ENCODE measurements at regions not wholly inside any gene's neighbourhood (a gene's known extent, or its start where the extent isn't known, plus 50 kb on each side); places are given as distances from the start of the nearest gene placed in this dataset.

DNA sequence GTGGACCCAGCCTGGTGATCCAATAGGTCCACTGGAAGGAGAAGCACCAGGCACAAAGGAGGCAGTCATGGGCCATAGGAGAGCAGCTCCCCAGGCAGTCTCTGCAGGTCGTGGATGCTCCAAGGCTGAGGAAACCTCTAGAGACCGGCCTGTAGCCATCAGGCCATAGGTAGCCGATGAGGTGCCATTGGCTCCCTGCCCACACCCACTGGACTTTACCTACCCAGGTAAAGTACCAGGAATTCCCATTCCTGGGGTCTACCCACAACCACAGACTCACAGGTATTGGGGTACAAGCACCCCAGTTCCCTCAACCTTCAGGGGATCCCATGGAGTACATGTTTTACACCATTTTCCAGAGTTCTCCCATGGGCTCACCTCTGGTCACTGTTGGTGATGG lies 188.0 kb upstream of the TCERG1L start:
- TF ChIP-seq, protein P1, sequence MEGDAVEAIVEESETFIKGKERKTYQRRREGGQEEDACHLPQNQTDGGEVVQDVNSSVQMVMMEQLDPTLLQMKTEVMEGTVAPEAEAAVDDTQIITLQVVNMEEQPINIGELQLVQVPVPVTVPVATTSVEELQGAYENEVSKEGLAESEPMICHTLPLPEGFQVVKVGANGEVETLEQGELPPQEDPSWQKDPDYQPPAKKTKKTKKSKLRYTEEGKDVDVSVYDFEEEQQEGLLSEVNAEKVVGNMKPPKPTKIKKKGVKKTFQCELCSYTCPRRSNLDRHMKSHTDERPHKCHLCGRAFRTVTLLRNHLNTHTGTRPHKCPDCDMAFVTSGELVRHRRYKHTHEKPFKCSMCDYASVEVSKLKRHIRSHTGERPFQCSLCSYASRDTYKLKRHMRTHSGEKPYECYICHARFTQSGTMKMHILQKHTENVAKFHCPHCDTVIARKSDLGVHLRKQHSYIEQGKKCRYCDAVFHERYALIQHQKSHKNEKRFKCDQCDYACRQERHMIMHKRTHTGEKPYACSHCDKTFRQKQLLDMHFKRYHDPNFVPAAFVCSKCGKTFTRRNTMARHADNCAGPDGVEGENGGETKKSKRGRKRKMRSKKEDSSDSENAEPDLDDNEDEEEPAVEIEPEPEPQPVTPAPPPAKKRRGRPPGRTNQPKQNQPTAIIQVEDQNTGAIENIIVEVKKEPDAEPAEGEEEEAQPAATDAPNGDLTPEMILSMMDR (IDR thresholded peaks at IDR 0.05 in 2 of 3, conservative IDR thresholded peaks at IDR 0.05 in 1 of 3; ENCODE audit: control insufficient read depth in 2 of 3, extremely low read depth in 1 of 3, insufficient read depth in 1 of 3, low read depth in 3 of 3, low read length in 3 of 3), result no peak
- TF ChIP-seq EZH2 (IDR thresholded peaks at IDR 0.05; ENCODE audit: borderline replicate concordance, control insufficient read depth, low read depth, low read length), result no peak
- no peak for TF ChIP-seq EP300 (IDR thresholded peaks at IDR 0.05; ENCODE audit: borderline replicate concordance in 1 of 2, control insufficient read depth in 1 of 2, low read depth in 2 of 2, low read length in 2 of 2)
- no peak for TF ChIP-seq CHD2 (IDR thresholded peaks at IDR 0.05; ENCODE audit: borderline replicate concordance, low read depth, low read length)
- no peak for TF ChIP-seq SIN3A (IDR thresholded peaks at IDR 0.05; ENCODE audit: low read depth, low read length)
- no peak for TF ChIP-seq TAF1 (IDR thresholded peaks at IDR 0.05; ENCODE audit: borderline replicate concordance, low read depth, low read length)
- TF ChIP-seq, protein P2, sequence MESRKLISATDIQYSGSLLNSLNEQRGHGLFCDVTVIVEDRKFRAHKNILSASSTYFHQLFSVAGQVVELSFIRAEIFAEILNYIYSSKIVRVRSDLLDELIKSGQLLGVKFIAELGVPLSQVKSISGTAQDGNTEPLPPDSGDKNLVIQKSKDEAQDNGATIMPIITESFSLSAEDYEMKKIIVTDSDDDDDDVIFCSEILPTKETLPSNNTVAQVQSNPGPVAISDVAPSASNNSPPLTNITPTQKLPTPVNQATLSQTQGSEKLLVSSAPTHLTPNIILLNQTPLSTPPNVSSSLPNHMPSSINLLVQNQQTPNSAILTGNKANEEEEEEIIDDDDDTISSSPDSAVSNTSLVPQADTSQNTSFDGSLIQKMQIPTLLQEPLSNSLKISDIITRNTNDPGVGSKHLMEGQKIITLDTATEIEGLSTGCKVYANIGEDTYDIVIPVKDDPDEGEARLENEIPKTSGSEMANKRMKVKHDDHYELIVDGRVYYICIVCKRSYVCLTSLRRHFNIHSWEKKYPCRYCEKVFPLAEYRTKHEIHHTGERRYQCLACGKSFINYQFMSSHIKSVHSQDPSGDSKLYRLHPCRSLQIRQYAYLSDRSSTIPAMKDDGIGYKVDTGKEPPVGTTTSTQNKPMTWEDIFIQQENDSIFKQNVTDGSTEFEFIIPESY (IDR thresholded peaks at IDR 0.05), result no peak
- no peak for TF ChIP-seq GABPA (IDR thresholded peaks at IDR 0.05; ENCODE audit: low read depth)
- TF ChIP-seq, protein P3, sequence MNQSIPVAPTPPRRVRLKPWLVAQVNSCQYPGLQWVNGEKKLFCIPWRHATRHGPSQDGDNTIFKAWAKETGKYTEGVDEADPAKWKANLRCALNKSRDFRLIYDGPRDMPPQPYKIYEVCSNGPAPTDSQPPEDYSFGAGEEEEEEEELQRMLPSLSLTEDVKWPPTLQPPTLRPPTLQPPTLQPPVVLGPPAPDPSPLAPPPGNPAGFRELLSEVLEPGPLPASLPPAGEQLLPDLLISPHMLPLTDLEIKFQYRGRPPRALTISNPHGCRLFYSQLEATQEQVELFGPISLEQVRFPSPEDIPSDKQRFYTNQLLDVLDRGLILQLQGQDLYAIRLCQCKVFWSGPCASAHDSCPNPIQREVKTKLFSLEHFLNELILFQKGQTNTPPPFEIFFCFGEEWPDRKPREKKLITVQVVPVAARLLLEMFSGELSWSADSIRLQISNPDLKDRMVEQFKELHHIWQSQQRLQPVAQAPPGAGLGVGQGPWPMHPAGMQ (IDR thresholded peaks at IDR 0.05; ENCODE audit: borderline replicate concordance), result no peak
- TF ChIP-seq RCOR1 (conservative IDR thresholded peaks at IDR 0.05; ENCODE audit: low read depth, low read length), result no peak
- TF ChIP-seq YY1 (IDR thresholded peaks at IDR 0.05; ENCODE audit: low read depth, low read length), result no peak
- TF ChIP-seq ZNF24 (IDR thresholded peaks at IDR 0.05), result no peak
- no peak for TF ChIP-seq TBL1XR1 (IDR thresholded peaks at IDR 0.05; ENCODE audit: low read depth, low read length)
